Liver (tissue), 7 donors: ENCODE measurements at regions not wholly inside any gene's neighbourhood (a gene's known extent, or its start where the extent isn't known, plus 50 kb on each side); places are given as distances from the start of the nearest gene placed in this dataset.

Experiments used
- DNase-seq: peaks from one replicate; pipeline ENCODE4 v3.0.0-alpha.2; 2017; ENCODE audit warnings: low spot score
- H3K27ac ChIP-seq, 2 donors: one replicate each; pipeline ENCODE4 v1.7.0; 2013; ENCODE audit warnings: inconsistent platforms in 2 of 2, low read length in 2 of 2, control low read depth in 1 of 2, low read depth in 1 of 2, mild to moderate bottlenecking in 1 of 2
- H3K27me3 ChIP-seq, 4 donors: one replicate each; pipeline versions ENCODE4 v1.6.1 to v1.7.0; 2013; ENCODE audit warnings: low read length in 3 of 4, inconsistent platforms in 1 of 4, mild to moderate bottlenecking in 1 of 4, moderate library complexity in 1 of 4; ENCODE audit not compliant: control insufficient read depth in 4 of 4, insufficient read depth in 4 of 4
- H3K36me3 ChIP-seq, 4 donors: one replicate each; pipeline versions ENCODE4 v1.6.1 to v1.7.0; 2013; ENCODE audit warnings: low read length in 3 of 4, mild to moderate bottlenecking in 3 of 4, low read depth in 1 of 4, moderate library complexity in 1 of 4; ENCODE audit not compliant: control insufficient read depth in 4 of 4, insufficient read depth in 3 of 4
- H3K4me1 ChIP-seq, 4 donors: one replicate each; pipeline versions ENCODE4 v1.6.1 to v1.7.0; 2013; ENCODE audit warnings: low read length in 3 of 4, mild to moderate bottlenecking in 3 of 4, moderate library complexity in 1 of 4; ENCODE audit not compliant: control insufficient read depth in 4 of 4, insufficient read depth in 4 of 4
- H3K4me3 ChIP-seq, 3 donors: one replicate each; pipeline versions ENCODE4 v1.6.1 to v1.7.0; 2013; ENCODE audit warnings: low read length in 3 of 3, control low read depth in 1 of 3, low read depth in 1 of 3, mild to moderate bottlenecking in 1 of 3
- H3K9ac ChIP-seq, 2 donors: one replicate each; pipeline ENCODE4 v1.7.0; 2013; ENCODE audit warnings: low read length in 2 of 2, mild to moderate bottlenecking in 2 of 2, moderate library complexity in 2 of 2, control low read depth in 1 of 2, low read depth in 1 of 2
- H3K9me3 ChIP-seq, 4 donors: one replicate each; pipeline versions ENCODE4 v1.6.1 to v1.7.0; 2013; ENCODE audit warnings: low read length in 3 of 4; ENCODE audit not compliant: control insufficient read depth in 4 of 4
- EGR1 ChIP-seq, 2 donors: IDR thresholded peaks; 2 replicates each; pipeline ENCODE4 v1.6.1; 2016 to 2018; ENCODE audit warnings: antibody characterized with exemption in 2 of 2, low read depth in 2 of 2
- FOXA1 ChIP-seq: IDR thresholded peaks from 2 replicates; pipeline ENCODE4 v1.6.1; 2016; ENCODE audit warnings: antibody characterized with exemption
- GABPA ChIP-seq, 2 donors: IDR thresholded peaks in 1 of 2; conservative IDR thresholded peaks in 1 of 2; 2 replicates each; pipeline ENCODE4 v1.6.1; 2016; ENCODE audit warnings: antibody characterized with exemption in 2 of 2, mild to moderate bottlenecking in 1 of 2, moderate library complexity in 1 of 2
- HNF4A ChIP-seq, 2 donors: conservative IDR thresholded peaks; 2 replicates each; pipeline ENCODE4 v1.6.1; 2016; ENCODE audit warnings: antibody characterized with exemption in 2 of 2, mild to moderate bottlenecking in 2 of 2
- JUND ChIP-seq, 2 donors: IDR thresholded peaks; 2 replicates each; pipeline ENCODE4 v1.6.1; 2016; ENCODE audit warnings: antibody characterized with exemption in 2 of 2
- NR2F2 ChIP-seq: IDR thresholded peaks from 2 replicates; pipeline ENCODE4 v1.6.1; 2016; ENCODE audit warnings: antibody characterized with exemption
- RXRA ChIP-seq, 2 donors: IDR thresholded peaks; 2 replicates each; pipeline ENCODE4 v1.6.1; 2017 to 2018; ENCODE audit warnings: antibody characterized with exemption in 2 of 2, mild to moderate bottlenecking in 1 of 2
- SP1 ChIP-seq: IDR thresholded peaks from 2 replicates; pipeline ENCODE4 v1.6.1; 2018; ENCODE audit warnings: antibody characterized with exemption, mild to moderate bottlenecking
- TAF1 ChIP-seq: conservative IDR thresholded peaks from 2 replicates; pipeline ENCODE4 v1.6.1; 2016; ENCODE audit warnings: antibody characterized with exemption, mild to moderate bottlenecking
- YY1 ChIP-seq: IDR thresholded peaks from 2 replicates; pipeline ENCODE4 v1.6.1; 2016; ENCODE audit warnings: antibody characterized with exemption, mild to moderate bottlenecking
- WGBS: extraction: QIAGEN DNeasy Blood & Tissue Kit; methylation state at CpG from one replicate; pipeline ENCODE4 v1.1.7; 2013; 5-methylcytosine and 5-hydroxymethylcytosine counted together
- TF ChIP-seq, protein P1 (sequence below): IDR thresholded peaks from 2 replicates; pipeline ENCODE4 v1.6.1; 2016; ENCODE audit warnings: antibody characterized with exemption
- TF ChIP-seq, protein P2 (sequence below): IDR thresholded peaks from 2 replicates; pipeline ENCODE4 v1.6.1; 2016; ENCODE audit warnings: antibody characterized with exemption
- TF ChIP-seq, protein P3 (sequence below): IDR thresholded peaks from 2 replicates; pipeline ENCODE4 v1.6.1; 2016; ENCODE audit warnings: antibody characterized with exemption
- donor health status: healthy.
- donor health status: healthy.
- donor health status: healthy.
- donor health status: healthy.

DNA sequence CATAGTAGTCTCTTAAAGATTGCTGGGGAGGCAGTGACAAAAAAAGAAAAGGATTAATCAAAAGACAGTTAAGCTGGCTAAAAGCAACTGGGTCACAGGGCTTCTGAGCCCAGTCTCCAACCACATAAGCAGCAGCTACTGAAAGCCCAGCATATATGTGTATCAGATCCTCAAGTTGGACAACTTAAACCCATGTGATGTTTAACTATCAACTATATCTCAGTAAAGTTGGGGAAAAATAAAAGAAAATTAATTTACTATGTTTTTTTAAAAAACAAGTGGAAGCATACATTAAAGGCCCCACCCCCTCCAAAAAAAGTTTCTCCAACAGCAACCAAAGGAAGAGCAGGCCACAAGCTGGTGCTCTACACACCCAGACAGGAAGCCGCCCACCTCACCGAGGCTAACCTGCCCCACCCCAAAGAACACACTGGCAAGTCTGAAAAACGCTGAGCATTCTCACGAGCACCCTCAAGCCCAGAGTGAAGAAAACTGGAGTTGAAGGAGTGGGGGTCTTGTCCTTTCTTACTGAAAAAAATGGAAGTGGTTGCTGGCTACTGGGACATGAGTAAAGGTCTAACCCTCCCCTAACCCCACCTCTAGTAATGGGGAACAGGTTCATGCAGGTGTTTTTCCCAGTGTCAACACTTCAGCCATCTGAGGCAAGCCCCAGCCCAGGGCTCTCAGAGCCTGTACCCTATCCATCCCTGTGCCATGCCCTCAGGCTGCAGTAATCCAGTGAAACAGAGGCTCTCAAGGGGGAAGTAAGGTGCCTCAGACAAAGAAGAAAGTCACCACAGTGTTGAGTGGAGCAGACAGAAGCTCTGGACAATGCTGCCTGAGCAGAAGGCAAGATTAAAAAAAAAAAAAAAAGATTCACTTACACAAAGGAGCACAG is 106.3 kb downstream of the GYPC start:
- no peak for TF ChIP-seq TAF1
- TF ChIP-seq, protein P1, sequence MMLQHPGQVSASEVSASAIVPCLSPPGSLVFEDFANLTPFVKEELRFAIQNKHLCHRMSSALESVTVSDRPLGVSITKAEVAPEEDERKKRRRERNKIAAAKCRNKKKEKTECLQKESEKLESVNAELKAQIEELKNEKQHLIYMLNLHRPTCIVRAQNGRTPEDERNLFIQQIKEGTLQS, result no peak
- 79% methylated on average over 4 of the region's 4 CpGs for WGBS
- Histone ChIP-seq H3K9ac (no peak overlapping the region), H3K27me3 (peaks cover 0 to 3% (median 0%) of the 10 kb centered on the region in 4 donors), H3K9me3 (peaks cover 0 to 3% (median 0%) of the 10 kb centered on the region in 4 donors), H3K27ac (no peak overlapping the region), H3K36me3 (no peaks in the 10 kb centered on the region), H3K4me1 (no peaks in the 10 kb centered on the region), H3K4me3 (no peak overlapping the region)
- no peak for DNase-seq

DNA sequence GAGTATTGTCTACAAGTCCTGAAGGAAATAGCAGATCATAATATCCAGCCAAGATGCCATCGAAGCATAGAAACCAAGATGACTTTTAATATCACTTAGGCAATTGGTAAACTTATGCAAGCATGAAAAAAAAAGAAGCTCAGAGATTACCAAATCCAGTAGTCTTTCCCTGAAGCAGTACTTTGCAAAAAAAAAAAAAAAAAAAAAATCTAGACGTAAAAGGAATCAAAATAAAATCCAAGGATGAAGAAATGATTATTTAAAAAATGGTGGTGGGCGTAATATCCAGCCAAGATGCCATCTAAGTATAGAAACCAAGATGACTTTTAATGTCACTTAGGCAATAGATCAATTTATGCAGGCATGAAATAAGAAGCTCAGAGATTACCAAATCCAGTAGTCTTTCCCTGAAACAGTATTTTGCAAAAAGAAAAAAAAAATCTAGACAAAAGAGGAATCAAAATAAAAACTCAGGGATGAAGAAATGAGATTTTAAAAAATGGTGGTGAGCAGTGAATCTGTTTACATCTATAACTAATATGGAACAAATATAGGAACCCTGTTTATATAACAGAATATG is 108.8 kb downstream of the GYPC start:
- 71% methylated on average over 3 of the region's 3 CpGs for WGBS
- Histone ChIP-seq H3K36me3 (no peaks in the 10 kb centered on the region), H3K9me3 (peaks cover 0 to 3% (median 0%) of the 10 kb centered on the region in 4 donors), H3K27ac (no peak overlapping the region), H3K4me3 (no peak overlapping the region), H3K27me3 (peaks cover 0 to 3% (median 0%) of the 10 kb centered on the region in 4 donors), H3K4me1 (no peaks in the 10 kb centered on the region), H3K9ac (no peak overlapping the region)
- no peak for TF ChIP-seq HNF4A (conservative IDR thresholded peaks at IDR 0.05)
- TF ChIP-seq JUND (IDR thresholded peaks at IDR 0.05), result no peak
- no peak for DNase-seq

DNA sequence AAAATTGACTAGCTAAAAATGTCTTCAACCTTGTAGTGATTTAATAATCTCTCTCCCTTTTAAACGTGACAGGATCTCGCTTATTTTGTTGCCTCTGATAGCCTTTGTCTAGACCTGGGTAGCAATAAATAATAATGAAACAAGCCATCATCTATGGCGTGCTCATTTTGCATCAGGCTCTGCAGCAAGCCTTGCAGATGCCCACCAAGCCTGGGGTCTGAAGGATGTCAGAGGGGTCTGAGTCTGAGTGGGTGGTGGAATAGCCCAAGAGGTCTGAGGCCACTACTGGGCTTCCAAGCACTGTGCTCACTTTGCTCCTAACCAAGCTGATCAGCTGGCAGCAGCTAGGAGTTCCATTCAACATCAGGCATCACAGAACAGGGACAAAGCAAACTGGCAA is 109.4 kb downstream of the GYPC start:
- DNase-seq, result no peak
- H3K9ac ChIP-seq, result no peak overlapping the region
- peaks cover 0 to 3% (median 0%) of the 10 kb centered on the region in 4 donors for H3K9me3 ChIP-seq
- H3K4me1 ChIP-seq, result no peaks in the 10 kb centered on the region
- no peaks in the 10 kb centered on the region for H3K36me3 ChIP-seq
- TF ChIP-seq FOXA1 (no peak), NR2F2 (no peak), YY1 (no peak), GABPA (IDR thresholded peaks at IDR 0.05 in 1 of 2, conservative IDR thresholded peaks at IDR 0.05 in 1 of 2) (no peak), SP1 (no peak), TAF1 (no peak), RXRA (IDR thresholded peaks at IDR 0.05) (no peak), HNF4A (conservative IDR thresholded peaks at IDR 0.05) (no peak), JUND (IDR thresholded peaks at IDR 0.05) (no peak), EGR1 (IDR thresholded peaks at IDR 0.05; ENCODE audit: low read depth in 2 of 2) (no peak)
- TF ChIP-seq, protein P1, result no peak
- TF ChIP-seq, protein P2, sequence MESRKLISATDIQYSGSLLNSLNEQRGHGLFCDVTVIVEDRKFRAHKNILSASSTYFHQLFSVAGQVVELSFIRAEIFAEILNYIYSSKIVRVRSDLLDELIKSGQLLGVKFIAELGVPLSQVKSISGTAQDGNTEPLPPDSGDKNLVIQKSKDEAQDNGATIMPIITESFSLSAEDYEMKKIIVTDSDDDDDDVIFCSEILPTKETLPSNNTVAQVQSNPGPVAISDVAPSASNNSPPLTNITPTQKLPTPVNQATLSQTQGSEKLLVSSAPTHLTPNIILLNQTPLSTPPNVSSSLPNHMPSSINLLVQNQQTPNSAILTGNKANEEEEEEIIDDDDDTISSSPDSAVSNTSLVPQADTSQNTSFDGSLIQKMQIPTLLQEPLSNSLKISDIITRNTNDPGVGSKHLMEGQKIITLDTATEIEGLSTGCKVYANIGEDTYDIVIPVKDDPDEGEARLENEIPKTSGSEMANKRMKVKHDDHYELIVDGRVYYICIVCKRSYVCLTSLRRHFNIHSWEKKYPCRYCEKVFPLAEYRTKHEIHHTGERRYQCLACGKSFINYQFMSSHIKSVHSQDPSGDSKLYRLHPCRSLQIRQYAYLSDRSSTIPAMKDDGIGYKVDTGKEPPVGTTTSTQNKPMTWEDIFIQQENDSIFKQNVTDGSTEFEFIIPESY, result no peak
- TF ChIP-seq, protein P3, sequence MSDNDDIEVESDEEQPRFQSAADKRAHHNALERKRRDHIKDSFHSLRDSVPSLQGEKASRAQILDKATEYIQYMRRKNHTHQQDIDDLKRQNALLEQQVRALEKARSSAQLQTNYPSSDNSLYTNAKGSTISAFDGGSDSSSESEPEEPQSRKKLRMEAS, result no peak
- no peak overlapping the region for H3K4me3 ChIP-seq
- 76% methylated on average over 3 of the region's 3 CpGs for WGBS
- H3K27me3 ChIP-seq, result peaks cover 0 to 3% (median 0%) of the 10 kb centered on the region in 4 donors
- no peak overlapping the region for H3K27ac ChIP-seq
